Gastrocnemius medialis (tissue), 4 donors: ENCODE measurements at regions not wholly inside any gene's neighbourhood (a gene's known extent, or its start where the extent isn't known, plus 50 kb on each side); places are given as distances from the start of the nearest gene placed in this dataset.

ENCODE experiments used
- POLR2A ChIP-seq, 2 donors: fragments of 450-650 bp; IDR thresholded peaks; one replicate each; pipeline ENCODE4 v1.6.1; 2017; ENCODE audit warnings: antibody characterized with exemption in 2 of 2, mild to moderate bottlenecking in 2 of 2, moderate library complexity in 2 of 2
- TF ChIP-seq, protein P1 (sequence below), 5 experiments: fragments of 450-650 bp in 3 of 5; fragments of 200-600 bp in 2 of 5; sonication (generic) in 2 of 5; IDR thresholded peaks in 4 of 5; conservative IDR thresholded peaks in 1 of 5; 1 replicate in 4 of 5; 2 replicates in 1 of 5; pipeline ENCODE4 v1.5.1; 2016 to 2019; ENCODE audit warnings: antibody characterized with exemption in 5 of 5, mild to moderate bottlenecking in 3 of 5, moderate library complexity in 3 of 5

DNA sequence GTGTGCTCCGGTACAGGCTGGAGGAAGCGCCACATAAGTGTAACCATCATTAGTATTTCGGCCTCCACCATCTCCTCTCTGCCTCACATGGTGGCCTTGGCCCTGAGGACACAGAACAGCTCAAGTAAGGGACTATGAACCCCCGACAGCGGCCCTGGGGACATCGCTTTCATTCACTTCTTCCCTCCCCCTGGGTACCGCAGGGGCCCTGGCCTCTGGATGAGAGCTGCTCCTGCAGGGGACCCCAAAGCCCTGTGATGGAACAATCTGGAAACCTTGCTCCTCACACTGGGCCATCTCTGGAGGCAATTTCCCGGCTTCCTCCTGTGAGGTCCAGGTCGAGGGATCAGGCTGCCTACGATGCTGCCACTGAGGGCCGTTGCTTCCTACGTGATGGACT, 565.5 kb downstream of the BRD1 start:
- TF ChIP-seq POLR2A (IDR thresholded peaks at IDR 0.05), result no peak
- TF ChIP-seq, protein P1, sequence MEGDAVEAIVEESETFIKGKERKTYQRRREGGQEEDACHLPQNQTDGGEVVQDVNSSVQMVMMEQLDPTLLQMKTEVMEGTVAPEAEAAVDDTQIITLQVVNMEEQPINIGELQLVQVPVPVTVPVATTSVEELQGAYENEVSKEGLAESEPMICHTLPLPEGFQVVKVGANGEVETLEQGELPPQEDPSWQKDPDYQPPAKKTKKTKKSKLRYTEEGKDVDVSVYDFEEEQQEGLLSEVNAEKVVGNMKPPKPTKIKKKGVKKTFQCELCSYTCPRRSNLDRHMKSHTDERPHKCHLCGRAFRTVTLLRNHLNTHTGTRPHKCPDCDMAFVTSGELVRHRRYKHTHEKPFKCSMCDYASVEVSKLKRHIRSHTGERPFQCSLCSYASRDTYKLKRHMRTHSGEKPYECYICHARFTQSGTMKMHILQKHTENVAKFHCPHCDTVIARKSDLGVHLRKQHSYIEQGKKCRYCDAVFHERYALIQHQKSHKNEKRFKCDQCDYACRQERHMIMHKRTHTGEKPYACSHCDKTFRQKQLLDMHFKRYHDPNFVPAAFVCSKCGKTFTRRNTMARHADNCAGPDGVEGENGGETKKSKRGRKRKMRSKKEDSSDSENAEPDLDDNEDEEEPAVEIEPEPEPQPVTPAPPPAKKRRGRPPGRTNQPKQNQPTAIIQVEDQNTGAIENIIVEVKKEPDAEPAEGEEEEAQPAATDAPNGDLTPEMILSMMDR (IDR thresholded peaks at IDR 0.05 in 4 of 5, conservative IDR thresholded peaks at IDR 0.05 in 1 of 5), result no peak
